ENCODE measurements at regions not wholly inside any gene's neighbourhood (a gene's known extent, or its start where the extent isn't known, plus 50 kb on each side); places are given as distances from the start of the nearest gene placed in this dataset.

DNA sequence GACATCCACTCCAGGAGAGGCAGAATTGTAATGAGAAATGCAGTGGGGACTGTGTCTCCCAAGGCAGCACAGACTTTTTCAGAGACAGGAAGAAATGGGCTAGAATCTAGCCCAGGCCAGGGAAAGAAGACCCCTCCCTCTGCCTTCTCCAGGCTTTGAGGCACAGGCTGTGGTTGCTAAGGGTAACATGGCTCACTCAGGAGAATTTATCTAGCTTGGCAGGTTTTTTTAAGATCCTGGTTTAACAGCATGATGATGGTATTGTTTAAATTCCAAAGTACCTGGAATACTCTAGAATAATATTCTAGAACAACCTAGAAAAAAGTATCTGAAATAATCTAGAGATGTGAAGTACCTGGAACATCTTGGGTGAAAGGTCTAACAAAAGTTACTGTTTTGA is 125.6 kb downstream of the URB2 start:
- no peak for TF ChIP-seq RAD21 (conservative IDR thresholded peaks at IDR 0.05)
- TF ChIP-seq, protein P1, sequence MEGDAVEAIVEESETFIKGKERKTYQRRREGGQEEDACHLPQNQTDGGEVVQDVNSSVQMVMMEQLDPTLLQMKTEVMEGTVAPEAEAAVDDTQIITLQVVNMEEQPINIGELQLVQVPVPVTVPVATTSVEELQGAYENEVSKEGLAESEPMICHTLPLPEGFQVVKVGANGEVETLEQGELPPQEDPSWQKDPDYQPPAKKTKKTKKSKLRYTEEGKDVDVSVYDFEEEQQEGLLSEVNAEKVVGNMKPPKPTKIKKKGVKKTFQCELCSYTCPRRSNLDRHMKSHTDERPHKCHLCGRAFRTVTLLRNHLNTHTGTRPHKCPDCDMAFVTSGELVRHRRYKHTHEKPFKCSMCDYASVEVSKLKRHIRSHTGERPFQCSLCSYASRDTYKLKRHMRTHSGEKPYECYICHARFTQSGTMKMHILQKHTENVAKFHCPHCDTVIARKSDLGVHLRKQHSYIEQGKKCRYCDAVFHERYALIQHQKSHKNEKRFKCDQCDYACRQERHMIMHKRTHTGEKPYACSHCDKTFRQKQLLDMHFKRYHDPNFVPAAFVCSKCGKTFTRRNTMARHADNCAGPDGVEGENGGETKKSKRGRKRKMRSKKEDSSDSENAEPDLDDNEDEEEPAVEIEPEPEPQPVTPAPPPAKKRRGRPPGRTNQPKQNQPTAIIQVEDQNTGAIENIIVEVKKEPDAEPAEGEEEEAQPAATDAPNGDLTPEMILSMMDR (IDR thresholded peaks at IDR 0.05; ENCODE audit: poor library complexity, severe bottlenecking) = no peak
- TF ChIP-seq EP300 (conservative IDR thresholded peaks at IDR 0.05; ENCODE audit: poor library complexity, severe bottlenecking) = no peak
